ENCODE measurements at regions not wholly inside any gene's neighbourhood (a gene's known extent, or its start where the extent isn't known, plus 50 kb on each side); places are given as distances from the start of the nearest gene placed in this dataset.

GRCh38 chr12:115569345-115570068 is 708.0 kb downstream of the MED13L start:
- Histone ChIP-seq H3K4me2 (no peak overlapping the region), H4K20me1 (ENCODE audit: insufficient read depth, poor library complexity, severe bottlenecking) (no peaks in the 10 kb centered on the region), H2AFZ (no peak overlapping the region), H3K36me3 (replicated peaks; ENCODE audit: insufficient read depth, low read depth) (no peaks in the 10 kb centered on the region), H3K27ac (no peak overlapping the region), H3K9me3 (ENCODE audit: low read depth) (no peaks in the 10 kb centered on the region), H3K27me3 (no peaks in the 10 kb centered on the region), H3K4me3 (no peak overlapping the region), H3K4me1 (ENCODE audit: insufficient read depth) (no peaks in the 10 kb centered on the region), H3K79me2 (no peaks in the 10 kb centered on the region), H3K9me2 (replicated peaks; ENCODE audit: insufficient read depth) (no peaks in the 10 kb centered on the region)
- TF ChIP-seq CTCF (IDR thresholded peaks at IDR 0.05; ENCODE audit: poor library complexity), result no peak
- TF ChIP-seq EZH2 (IDR thresholded peaks at IDR 0.05; ENCODE audit: borderline replicate concordance), result no peak
- no peak for TF ChIP-seq EZH2phosphoT487 (IDR thresholded peaks at IDR 0.05; ENCODE audit: low read depth, severe bottlenecking, unreplicated experiment)
- DNase-seq (ENCODE audit: low spot score), result no peak
- 78% methylated on average over 7 of the region's 9 CpGs for WGBS (ENCODE audit: low lambda C conversion rate, missing lambda C conversion rate)

DNA sequence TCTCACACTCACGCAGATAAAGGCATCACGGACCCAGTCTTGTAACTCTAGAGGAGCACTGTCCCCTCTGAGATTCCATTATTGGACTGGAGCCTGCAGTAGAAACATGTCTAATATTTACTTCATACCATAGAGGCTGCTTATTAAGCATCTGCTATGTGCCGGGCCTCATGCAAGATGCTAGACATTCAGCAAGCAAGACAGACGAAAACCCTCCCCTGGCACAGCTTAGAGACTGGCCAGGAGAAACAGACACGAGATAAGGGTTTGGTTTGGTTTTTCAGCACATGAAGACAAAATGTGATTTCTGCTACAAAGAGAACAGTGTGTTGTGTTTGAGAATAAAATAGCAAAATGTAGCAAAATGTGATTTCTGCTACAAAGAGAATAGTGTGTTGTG is 719.2 kb downstream of the MED13L start:
- Histone ChIP-seq H3K36me3 (replicated peaks; ENCODE audit: insufficient read depth, low read depth) (no peaks in the 10 kb centered on the region), H4K20me1 (ENCODE audit: insufficient read depth, poor library complexity, severe bottlenecking) (no peaks in the 10 kb centered on the region), H3K27me3 (no peaks in the 10 kb centered on the region), H3K27ac (no peak overlapping the region), H3K4me2 (no peak overlapping the region), H3K9me2 (replicated peaks; ENCODE audit: insufficient read depth) (no peaks in the 10 kb centered on the region), H3K9me3 (ENCODE audit: low read depth) (no peaks in the 10 kb centered on the region), H3K79me2 (no peaks in the 10 kb centered on the region), H2AFZ (no peak overlapping the region), H3K4me3 (no peak overlapping the region), H3K4me1 (ENCODE audit: insufficient read depth) (no peaks in the 10 kb centered on the region)
- 76% methylated on average over 5 of the region's 5 CpGs for WGBS (ENCODE audit: low lambda C conversion rate, missing lambda C conversion rate)
- TF ChIP-seq EZH2 (IDR thresholded peaks at IDR 0.05; ENCODE audit: borderline replicate concordance) (no peak), CTCF (IDR thresholded peaks at IDR 0.05; ENCODE audit: poor library complexity) (no peak), EZH2phosphoT487 (IDR thresholded peaks at IDR 0.05; ENCODE audit: low read depth, severe bottlenecking, unreplicated experiment) (no peak)
- no peak for DNase-seq (ENCODE audit: low spot score)

DNA sequence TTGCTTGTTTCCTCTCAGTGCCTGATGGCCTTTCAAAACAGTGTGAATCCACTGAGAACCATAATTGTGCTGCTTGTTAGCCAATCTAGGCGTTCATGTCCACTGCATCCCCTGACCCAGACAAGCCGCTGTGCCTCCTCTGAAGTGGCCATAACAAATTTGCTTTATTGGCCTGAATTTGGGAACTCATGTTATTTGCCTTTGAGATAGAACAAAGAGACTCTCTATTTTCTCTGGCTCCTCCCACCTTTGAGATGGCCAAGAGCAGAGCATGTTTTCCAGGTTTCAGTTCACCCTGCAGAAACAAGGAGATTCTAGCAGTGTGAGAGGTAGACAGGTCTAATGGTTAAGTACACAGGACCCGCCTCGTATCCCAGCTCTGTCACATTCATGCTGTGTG is 723.9 kb downstream of the MED13L start:
- Histone ChIP-seq H3K9me2 (replicated peaks; ENCODE audit: insufficient read depth) (no peaks in the 10 kb centered on the region), H3K4me2 (no peak overlapping the region), H4K20me1 (ENCODE audit: insufficient read depth, poor library complexity, severe bottlenecking) (no peaks in the 10 kb centered on the region), H3K4me3 (no peak overlapping the region), H3K4me1 (ENCODE audit: insufficient read depth) (no peaks in the 10 kb centered on the region), H3K36me3 (replicated peaks; ENCODE audit: insufficient read depth, low read depth) (no peaks in the 10 kb centered on the region), H3K9me3 (ENCODE audit: low read depth) (no peaks in the 10 kb centered on the region), H3K27me3 (no peaks in the 10 kb centered on the region), H3K79me2 (no peaks in the 10 kb centered on the region), H3K27ac (no peak overlapping the region), H2AFZ (no peak overlapping the region)
- no peak for TF ChIP-seq EZH2 (IDR thresholded peaks at IDR 0.05; ENCODE audit: borderline replicate concordance)
- TF ChIP-seq CTCF (IDR thresholded peaks at IDR 0.05; ENCODE audit: poor library complexity), result no peak
- no peak for TF ChIP-seq EZH2phosphoT487 (IDR thresholded peaks at IDR 0.05; ENCODE audit: low read depth, severe bottlenecking, unreplicated experiment)
- 88% methylated on average over 4 of the region's 4 CpGs for WGBS (ENCODE audit: low lambda C conversion rate, missing lambda C conversion rate)
- DNase-seq (ENCODE audit: low spot score), result no peak

Data from hepatocyte (in vitro differentiated cells).